Smooth muscle cell (in vitro differentiated cells): ENCODE measurements at regions not wholly inside any gene's neighbourhood (a gene's known extent, or its start where the extent isn't known, plus 50 kb on each side); places are given as distances from the start of the nearest gene placed in this dataset.

Experiments used
- DNase-seq: peaks from one replicate; lab custom pipeline; 2025; ENCODE audit not compliant: unreplicated experiment; lab: John Stamatoyannopoulos, UW
- H2AFZ ChIP-seq: fragments of 200-600 bp; sonication (generic); 2 replicates; pipeline ENCODE4 v1.6.0; 2016; ENCODE audit warnings: antibody characterized with exemption, low read depth, mild to moderate bottlenecking
- H3F3A ChIP-seq: fragments of 200-600 bp; sonication (generic); 2 replicates; pipeline ENCODE4 v1.6.0; 2017; ENCODE audit warnings: antibody characterized with exemption, low read depth
- H3K27ac ChIP-seq: fragments of 200-600 bp; sonication (generic); 2 replicates; pipeline ENCODE4 v1.5.1; 2016; ENCODE audit warnings: low read depth, mild to moderate bottlenecking
- H3K27me3 ChIP-seq: fragments of 200-600 bp; sonication (generic); 2 replicates; pipeline ENCODE4 v1.6.1; 2016; ENCODE audit warnings: low read depth, mild to moderate bottlenecking
- H3K36me3 ChIP-seq: fragments of 200-600 bp; sonication (generic); 2 replicates; pipeline ENCODE4 v1.5.1; 2016; ENCODE audit warnings: low read depth
- H3K4me1 ChIP-seq: fragments of 200-600 bp; sonication (generic); 2 replicates; pipeline ENCODE4 v1.5.1; 2016; ENCODE audit warnings: low read depth
- H3K4me2 ChIP-seq: fragments of 200-600 bp; sonication (generic); 2 replicates; pipeline ENCODE4 v1.6.0; 2016; ENCODE audit warnings: mild to moderate bottlenecking
- H3K4me3 ChIP-seq: fragments of 200-600 bp; sonication (generic); 2 replicates; pipeline ENCODE4 v1.5.1; 2016; ENCODE audit warnings: mild to moderate bottlenecking
- H3K79me2 ChIP-seq: fragments of 200-600 bp; sonication (generic); 2 replicates; pipeline ENCODE4 v1.6.0; 2016; ENCODE audit warnings: low read depth, mild to moderate bottlenecking
- H3K9ac ChIP-seq: fragments of 200-600 bp; sonication (generic); 2 replicates; pipeline ENCODE4 v1.6.0; 2016; ENCODE audit warnings: low read depth
- H3K9me3 ChIP-seq: fragments of 200-600 bp; sonication (generic); replicated peaks from 2 replicates; pipeline ENCODE4 v1.5.1; 2016; ENCODE audit warnings: low read depth
- H4K20me1 ChIP-seq: fragments of 200-600 bp; sonication (generic); 2 replicates; pipeline ENCODE4 v1.6.0; 2016; ENCODE audit warnings: low read depth
- CTCF ChIP-seq: fragments of 200-600 bp; sonication (generic); IDR thresholded peaks from 2 replicates; pipeline ENCODE4 v1.5.1; 2017; ENCODE audit warnings: borderline replicate concordance, mild to moderate bottlenecking, antibody characterized with exemption; ENCODE audit not compliant: insufficient read depth, poor library complexity, severe bottlenecking
- WGBS: methylation state at CpG from one replicate; pipeline ENCODE4 v1.1.7; 2016; ENCODE audit warnings: low lambda C conversion rate; 5-methylcytosine and 5-hydroxymethylcytosine counted together

GRCh38 chr2:12376025-12376424 is 340.7 kb upstream of the TRIB2 start:
- 91% methylated on average over 1 of the region's 1 CpG for WGBS
- Histone ChIP-seq H3K27ac (no peak overlapping the region), H3K9me3 (no peaks in the 10 kb centered on the region), H3F3A (no peaks in the 10 kb centered on the region), H3K79me2 (no peaks in the 10 kb centered on the region), H3K4me3 (no peak overlapping the region), H2AFZ (no peak overlapping the region), H4K20me1 (no peaks in the 10 kb centered on the region), H3K4me2 (no peak overlapping the region), H3K27me3 (no peaks in the 10 kb centered on the region), H3K4me1 (no peaks in the 10 kb centered on the region), H3K36me3 (no peaks in the 10 kb centered on the region), H3K9ac (no peak overlapping the region)
- no peak for TF ChIP-seq CTCF
- DNase-seq = no peak

- TF ChIP-seq CTCF = no peak
- DNase-seq = no peak
- Histone ChIP-seq H3K79me2 (no peaks in the 10 kb centered on the region), H3K4me1 (peaks cover 4% of the 10 kb centered on the region), H2AFZ (no peak overlapping the region), H3K9me3 (no peaks in the 10 kb centered on the region), H3F3A (no peaks in the 10 kb centered on the region), H3K4me2 (no peak overlapping the region), H3K27ac (no peak overlapping the region), H4K20me1 (no peaks in the 10 kb centered on the region), H3K9ac (no peak overlapping the region), H3K36me3 (no peaks in the 10 kb centered on the region), H3K4me3 (no peak overlapping the region), H3K27me3 (no peaks in the 10 kb centered on the region)
- 93% methylated on average over 1 of the region's 1 CpG for WGBS
Measured at GRCh38 chr2:12379143-12379542, 337.6 kb upstream of the TRIB2 start.

GRCh38 chr2:12381543-12382325 is 335.0 kb upstream of the TRIB2 start:
- DNase-seq = no peak
- H3K9ac ChIP-seq = no peak overlapping the region
- no peaks in the 10 kb centered on the region for H3K79me2 ChIP-seq
- H4K20me1 ChIP-seq = no peaks in the 10 kb centered on the region
- no peak overlapping the region for H3K4me3 ChIP-seq
- H3F3A ChIP-seq = no peaks in the 10 kb centered on the region
- H3K27ac ChIP-seq = no peak overlapping the region
- 84% methylated on average over 2 of the region's 2 CpGs for WGBS
- no peak for TF ChIP-seq CTCF
- H3K4me1 ChIP-seq = peaks cover 4% of the 10 kb centered on the region
- H2AFZ ChIP-seq = no peak overlapping the region
- no peaks in the 10 kb centered on the region for H3K36me3 ChIP-seq
- no peak overlapping the region for H3K4me2 ChIP-seq
- no peaks in the 10 kb centered on the region for H3K9me3 ChIP-seq
- H3K27me3 ChIP-seq = no peaks in the 10 kb centered on the region

GRCh38 chr2:12382366-12382765 is 334.4 kb upstream of the TRIB2 start:
- no peaks in the 10 kb centered on the region for H3K36me3 ChIP-seq
- TF ChIP-seq CTCF = no peak
- H3K4me3 ChIP-seq = no peak overlapping the region
- H3K4me2 ChIP-seq = no peak overlapping the region
- no peak overlapping the region for H3K27ac ChIP-seq
- no peak overlapping the region for H3K9ac ChIP-seq
- H3K4me1 ChIP-seq = peaks cover 4% of the 10 kb centered on the region
- no peak for DNase-seq
- no peaks in the 10 kb centered on the region for H3K9me3 ChIP-seq
- no peaks in the 10 kb centered on the region for H3K27me3 ChIP-seq
- H4K20me1 ChIP-seq = no peaks in the 10 kb centered on the region
- 95% methylated on average over 4 of the region's 4 CpGs for WGBS
- no peaks in the 10 kb centered on the region for H3F3A ChIP-seq
- H3K79me2 ChIP-seq = no peaks in the 10 kb centered on the region
- H2AFZ ChIP-seq = no peak overlapping the region
